ENCODE measurements at regions not wholly inside any gene's neighbourhood (a gene's known extent, or its start where the extent isn't known, plus 50 kb on each side); places are given as distances from the start of the nearest gene placed in this dataset.

- peaks cover 2% of the 10 kb centered on the region for H3K9me3 Mint-ChIP-seq
- H3K4me1 Mint-ChIP-seq = no peaks in the 10 kb centered on the region
- Histone ChIP-seq H3K4me3 (ENCODE audit: low read length) (no peak overlapping the region), H3K9me3 (ENCODE audit: control insufficient read depth, low read length) (no peaks in the 10 kb centered on the region), H3K27me3 (ENCODE audit: control insufficient read depth, insufficient read depth, low read length, poor library complexity, severe bottlenecking) (no peaks in the 10 kb centered on the region), H3K36me3 (ENCODE audit: control insufficient read depth, insufficient read depth, low read length) (no peaks in the 10 kb centered on the region), H3K4me1 (ENCODE audit: control insufficient read depth, insufficient read depth, low read length) (no peaks in the 10 kb centered on the region), H3K27ac (ENCODE audit: low read depth, low read length) (no peak overlapping the region), H3K9ac (ENCODE audit: extremely low read depth, low read length, poor library complexity, severe bottlenecking) (no peak overlapping the region)
- no peak for DNase-seq
- no peaks in the 10 kb centered on the region for H3K36me3 Mint-ChIP-seq (ENCODE audit: low read depth)
- no peaks in the 10 kb centered on the region for H3K27me3 Mint-ChIP-seq (ENCODE audit: insufficient read depth)
- TF ChIP-seq CTCF (conservative IDR thresholded peaks at IDR 0.05) = no peak
- no peak overlapping the region for H3K27ac Mint-ChIP-seq
- no peak overlapping the region for H3K4me3 Mint-ChIP-seq
- WGBS, 2 experiments (ENCODE audit: insufficient coverage in 1 of 2, insufficient read length in 1 of 2) = 88 to 100% methylated on average over 2 to 4 of the region's 4 CpGs
Observed at GRCh38 chr18:64876833-64877232, 727.9 kb upstream of the LINC00305 start.

GRCh38 chr18:64872710-64873458 is 724.0 kb upstream of the LINC00305 start:
- H3K27ac ChIP-seq (ENCODE audit: low read depth, low read length) = no peak overlapping the region
- no peak overlapping the region for H3K9ac ChIP-seq (ENCODE audit: extremely low read depth, low read length, poor library complexity, severe bottlenecking)
- no peaks in the 10 kb centered on the region for H3K9me3 ChIP-seq (ENCODE audit: control insufficient read depth, low read length)
- peaks cover 1% of the 10 kb centered on the region for H3K9me3 Mint-ChIP-seq
- no peak overlapping the region for H3K4me3 ChIP-seq (ENCODE audit: low read length)
- H3K4me1 Mint-ChIP-seq = no peaks in the 10 kb centered on the region
- no peak for TF ChIP-seq CTCF (conservative IDR thresholded peaks at IDR 0.05)
- H3K36me3 Mint-ChIP-seq (ENCODE audit: low read depth) = no peaks in the 10 kb centered on the region
- H3K36me3 ChIP-seq (ENCODE audit: control insufficient read depth, insufficient read depth, low read length) = no peaks in the 10 kb centered on the region
- WGBS, 2 experiments (ENCODE audit: insufficient coverage in 1 of 2, insufficient read length in 1 of 2) = 91 to 100% methylated on average over 1 to 3 of the region's 3 CpGs
- no peaks in the 10 kb centered on the region for H3K27me3 Mint-ChIP-seq (ENCODE audit: insufficient read depth)
- no peak overlapping the region for H3K27ac Mint-ChIP-seq
- no peak overlapping the region for H3K4me3 Mint-ChIP-seq
- no peak for DNase-seq
- H3K27me3 ChIP-seq (ENCODE audit: control insufficient read depth, insufficient read depth, low read length, poor library complexity, severe bottlenecking) = no peaks in the 10 kb centered on the region
- H3K4me1 ChIP-seq (ENCODE audit: control insufficient read depth, insufficient read depth, low read length) = no peaks in the 10 kb centered on the region

- H3K36me3 Mint-ChIP-seq (ENCODE audit: low read depth) = no peaks in the 10 kb centered on the region
- Histone ChIP-seq H3K9me3 (ENCODE audit: control insufficient read depth, low read length) (no peaks in the 10 kb centered on the region), H3K4me1 (ENCODE audit: control insufficient read depth, insufficient read depth, low read length) (no peaks in the 10 kb centered on the region), H3K27ac (ENCODE audit: low read depth, low read length) (no peak overlapping the region), H3K9ac (ENCODE audit: extremely low read depth, low read length, poor library complexity, severe bottlenecking) (no peak overlapping the region), H3K27me3 (ENCODE audit: control insufficient read depth, insufficient read depth, low read length, poor library complexity, severe bottlenecking) (no peaks in the 10 kb centered on the region), H3K36me3 (ENCODE audit: control insufficient read depth, insufficient read depth, low read length) (no peaks in the 10 kb centered on the region), H3K4me3 (ENCODE audit: low read length) (no peak overlapping the region)
- no peak overlapping the region for H3K4me3 Mint-ChIP-seq
- peaks cover 3% of the 10 kb centered on the region for H3K4me1 Mint-ChIP-seq
- H3K27ac Mint-ChIP-seq = no peak overlapping the region
- no peaks in the 10 kb centered on the region for H3K27me3 Mint-ChIP-seq (ENCODE audit: insufficient read depth)
- TF ChIP-seq CTCF (conservative IDR thresholded peaks at IDR 0.05) = no peak
- WGBS, 2 experiments (ENCODE audit: insufficient coverage in 1 of 2, insufficient read length in 1 of 2) = 86 to 92% methylated on average over 1 of the region's 1 CpG
- DNase-seq = no peak
- H3K9me3 Mint-ChIP-seq = no peaks in the 10 kb centered on the region
Observed at GRCh38 chr18:64854112-64854511, 705.2 kb upstream of the LINC00305 start.

Data from endodermal cell (in vitro differentiated cells).